Mammary epithelial cell (primary cell): ENCODE measurements at regions not wholly inside any gene's neighbourhood (a gene's known extent, or its start where the extent isn't known, plus 50 kb on each side); places are given as distances from the start of the nearest gene placed in this dataset.

Experiments
- EZH2 ChIP-seq: IDR thresholded peaks from 2 replicates; pipeline ENCODE4 v1.6.1; 2012; ENCODE audit warnings: low read length, inconsistent platforms, borderline replicate concordance
- TF ChIP-seq, protein P1 (sequence below), 2 donors: IDR thresholded peaks in 1 of 2; conservative IDR thresholded peaks in 1 of 2; 2 replicates each; pipeline ENCODE4 v1.5.1; 2011 to 2012; ENCODE audit warnings: inconsistent platforms in 2 of 2, low read length in 2 of 2, mild to moderate bottlenecking in 2 of 2, control low read depth in 1 of 2, low read depth in 1 of 2; ENCODE audit not compliant: insufficient read depth in 1 of 2; ENCODE audit errors: extremely low read depth in 1 of 2

DNA sequence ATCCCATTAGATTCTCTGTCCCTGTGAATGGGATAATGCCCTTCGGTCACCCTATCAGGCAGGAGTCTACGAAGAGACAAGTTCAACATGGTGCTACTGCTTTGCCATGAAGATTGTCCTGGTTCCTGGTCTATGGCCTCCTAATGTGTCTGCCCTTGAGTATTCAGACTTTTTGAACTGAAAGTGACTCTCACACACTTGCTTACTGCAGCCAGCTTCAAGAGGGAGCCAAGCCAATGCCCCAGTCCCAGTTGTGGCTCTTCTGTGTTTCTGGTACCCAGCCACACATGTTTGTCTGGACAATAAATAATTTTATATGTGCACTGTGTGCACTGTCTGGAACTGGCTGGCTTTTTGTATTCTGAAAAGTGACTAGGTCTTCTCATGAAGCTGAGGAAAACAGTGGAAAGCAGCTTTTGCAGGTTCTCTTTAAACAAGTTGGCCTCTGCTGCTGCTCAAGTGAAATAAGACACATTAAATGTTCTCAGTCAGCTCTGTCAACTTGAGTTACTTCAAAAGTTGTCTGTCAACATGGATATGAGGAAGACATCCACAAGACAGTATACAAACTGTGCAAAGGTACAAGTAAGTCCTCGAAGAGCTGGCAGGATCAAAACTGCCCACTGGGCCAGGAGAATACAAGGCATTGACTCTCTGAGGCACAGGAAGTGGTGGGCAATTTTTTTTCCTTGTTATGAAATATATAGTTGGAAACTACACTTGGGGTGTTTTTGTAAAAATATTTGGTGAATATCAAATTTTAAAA, 60.0 kb downstream of the ZNF608 start:
- TF ChIP-seq, protein P1, sequence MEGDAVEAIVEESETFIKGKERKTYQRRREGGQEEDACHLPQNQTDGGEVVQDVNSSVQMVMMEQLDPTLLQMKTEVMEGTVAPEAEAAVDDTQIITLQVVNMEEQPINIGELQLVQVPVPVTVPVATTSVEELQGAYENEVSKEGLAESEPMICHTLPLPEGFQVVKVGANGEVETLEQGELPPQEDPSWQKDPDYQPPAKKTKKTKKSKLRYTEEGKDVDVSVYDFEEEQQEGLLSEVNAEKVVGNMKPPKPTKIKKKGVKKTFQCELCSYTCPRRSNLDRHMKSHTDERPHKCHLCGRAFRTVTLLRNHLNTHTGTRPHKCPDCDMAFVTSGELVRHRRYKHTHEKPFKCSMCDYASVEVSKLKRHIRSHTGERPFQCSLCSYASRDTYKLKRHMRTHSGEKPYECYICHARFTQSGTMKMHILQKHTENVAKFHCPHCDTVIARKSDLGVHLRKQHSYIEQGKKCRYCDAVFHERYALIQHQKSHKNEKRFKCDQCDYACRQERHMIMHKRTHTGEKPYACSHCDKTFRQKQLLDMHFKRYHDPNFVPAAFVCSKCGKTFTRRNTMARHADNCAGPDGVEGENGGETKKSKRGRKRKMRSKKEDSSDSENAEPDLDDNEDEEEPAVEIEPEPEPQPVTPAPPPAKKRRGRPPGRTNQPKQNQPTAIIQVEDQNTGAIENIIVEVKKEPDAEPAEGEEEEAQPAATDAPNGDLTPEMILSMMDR (conservative IDR thresholded peaks at IDR 0.05 in 1 of 2, IDR thresholded peaks at IDR 0.05 in 1 of 2; ENCODE audit: extremely low read depth in 1 of 2, insufficient read depth in 1 of 2, low read depth in 1 of 2, low read length in 2 of 2): no peak
- no peak for TF ChIP-seq EZH2
